IMR-90 (cell line): ENCODE measurements at regions not wholly inside any gene's neighbourhood (a gene's known extent, or its start where the extent isn't known, plus 50 kb on each side); places are given as distances from the start of the nearest gene placed in this dataset.

ENCODE experiments used
- ATAC-seq: fragments of 200-7000 bp; cut with Tn5 transposase; 2 replicates; pipeline ENCODE4 v1.9.1; 2020; ENCODE audit warnings: low read depth, mild to moderate bottlenecking, moderate library complexity
- BruUV-seq: library from RNA; stranded (reverse); fragments of 400-500 nt; replicated peaks from 2 replicates; lab custom pipeline; 2021; lab: Mats Ljungman, UMichigan
- CTCF ChIA-PET: fragments of 300-600 bp; formaldehyde crosslinking; extraction: SDS; loops from one replicate; lab custom pipeline; 2021; ENCODE audit warnings: antibody characterized with exemption; lab: Yijun Ruan, JAX
- POLR2A ChIA-PET: fragments of 300-600 bp; sonication (Branson Sonifier 250); formaldehyde crosslinking; loops from one replicate; lab custom pipeline; 2022; ENCODE audit warnings: antibody characterized with exemption; ENCODE audit not compliant: unreplicated experiment; lab: Charles Lee
- DNase-seq: peaks from one replicate; pipeline ENCODE4 v3.0.0; 2013
- H2AFZ ChIP-seq: replicated peaks from 2 replicates; pipeline ENCODE3; 2013; ENCODE audit warnings: low read length, mild to moderate bottlenecking; ENCODE audit not compliant: poor library complexity
- H2AK5ac ChIP-seq: 2 replicates; pipeline ENCODE4 v1.6.1; 2013; ENCODE audit warnings: low read depth, low read length, inconsistent platforms
- H2AK9ac ChIP-seq: replicated peaks from 2 replicates; pipeline ENCODE3; 2013; ENCODE audit warnings: mild to moderate bottlenecking, low read depth, low read length, moderate library complexity; ENCODE audit not compliant: poor library complexity
- H2BK120ac ChIP-seq: 2 replicates; pipeline ENCODE4 v1.6.1; 2013; ENCODE audit warnings: low read depth, low read length, inconsistent platforms
- H2BK15ac ChIP-seq: 3 replicates; pipeline ENCODE4 v1.6.1; 2013; ENCODE audit warnings: low read depth, low read length, inconsistent platforms
- H2BK20ac ChIP-seq: 2 replicates; pipeline ENCODE4 v1.6.1; 2013; ENCODE audit warnings: low read depth, mild to moderate bottlenecking, inconsistent platforms, low read length, moderate library complexity
- H2BK5ac ChIP-seq: 2 replicates; pipeline ENCODE4 v1.6.1; 2013; ENCODE audit warnings: mild to moderate bottlenecking, low read depth, low read length, inconsistent platforms; ENCODE audit not compliant: poor library complexity, severe bottlenecking
- H3K14ac ChIP-seq: replicated peaks from 2 replicates; pipeline ENCODE4 v1.6.1; 2013; ENCODE audit warnings: low read depth, low read length, inconsistent platforms
- H3K18ac ChIP-seq: 2 replicates; pipeline ENCODE4 v1.6.1; 2013; ENCODE audit warnings: low read depth, low read length, control low read depth
- H3K23ac ChIP-seq: 2 replicates; pipeline ENCODE4 v1.6.1; 2013; ENCODE audit warnings: low read depth, low read length, inconsistent platforms
- H3K27ac ChIP-seq: 2 replicates; pipeline ENCODE4 v1.5.1; 2013; ENCODE audit warnings: mild to moderate bottlenecking, control low read depth, low read length; ENCODE audit not compliant: insufficient read depth
- H3K27me3 ChIP-seq: 2 replicates; pipeline ENCODE4 v1.6.1; 2013; ENCODE audit warnings: low read length; ENCODE audit not compliant: control insufficient read depth, insufficient read depth
- H3K36me3 ChIP-seq: 2 replicates; pipeline ENCODE4 v1.6.1; 2013; ENCODE audit warnings: low read length, mixed read lengths; ENCODE audit not compliant: control insufficient read depth, insufficient read depth
- H3K4ac ChIP-seq: 2 replicates; pipeline ENCODE4 v1.6.1; 2013; ENCODE audit warnings: low read depth, low read length, inconsistent platforms
- H3K4me1 ChIP-seq: 2 replicates; pipeline ENCODE4 v1.6.1; 2013; ENCODE audit warnings: low read length, mixed read lengths; ENCODE audit not compliant: control insufficient read depth, insufficient read depth
- H3K4me2 ChIP-seq: 2 replicates; pipeline ENCODE4 v1.6.1; 2013; ENCODE audit warnings: low read depth, mild to moderate bottlenecking, control low read depth, low read length, moderate library complexity
- H3K4me3 ChIP-seq: 2 replicates; pipeline ENCODE4 v1.5.1; 2013; ENCODE audit warnings: low read depth, mild to moderate bottlenecking, control low read depth, low read length, moderate library complexity; ENCODE audit not compliant: insufficient read depth
- H3K56ac ChIP-seq: 2 replicates; pipeline ENCODE4 v1.6.1; 2013; ENCODE audit warnings: low read length, inconsistent platforms; ENCODE audit not compliant: insufficient read depth; ENCODE audit errors: extremely low read depth
- H3K79me1 ChIP-seq, 2 experiments: 2 replicates each; pipeline ENCODE4 v1.6.1; 2013; ENCODE audit warnings: low read length in 2 of 2, inconsistent platforms in 1 of 2, low read depth in 1 of 2
- H3K9ac ChIP-seq: 2 replicates; pipeline ENCODE4 v1.6.1; 2013; ENCODE audit warnings: low read depth, low read length, control low read depth
- H3K9me1 ChIP-seq: 2 replicates; pipeline ENCODE4 v1.6.1; 2013; ENCODE audit warnings: low read length, inconsistent platforms; ENCODE audit not compliant: insufficient read depth
- H3K9me3 ChIP-seq: 2 replicates; pipeline ENCODE4 v1.6.1; 2013; ENCODE audit warnings: low read length; ENCODE audit not compliant: control insufficient read depth, insufficient read depth
- H4K20me1 ChIP-seq: 2 replicates; pipeline ENCODE4 v1.6.1; 2013; ENCODE audit warnings: low read length, inconsistent platforms; ENCODE audit not compliant: insufficient read depth
- H4K5ac ChIP-seq: 2 replicates; pipeline ENCODE4 v1.6.1; 2013; ENCODE audit warnings: mild to moderate bottlenecking, low read depth, low read length, control low read depth
- H4K8ac ChIP-seq, 2 experiments: 2 replicates each; pipeline ENCODE4 v1.6.1; 2013; ENCODE audit warnings: low read depth in 2 of 2, low read length in 2 of 2, control low read depth in 1 of 2, inconsistent platforms in 1 of 2
- H4K91ac ChIP-seq: 2 replicates; pipeline ENCODE4 v1.6.1; 2013; ENCODE audit warnings: low read depth, low read length, inconsistent platforms; ENCODE audit not compliant: insufficient read depth
- FOS ChIP-seq: fragments of 150-350 bp; IDR thresholded peaks from 2 replicates; pipeline ENCODE4 v1.6.1; 2016; ENCODE audit warnings: low read depth, low read length
- MAZ ChIP-seq: IDR thresholded peaks from 2 replicates; pipeline ENCODE4 v1.6.1; 2012; ENCODE audit warnings: low read depth, mild to moderate bottlenecking, low read length, improper control_type of control experiment, moderate library complexity, borderline replicate concordance
- MXI1 ChIP-seq: IDR thresholded peaks from 2 replicates; pipeline ENCODE4 v1.6.1; 2012; ENCODE audit warnings: low read depth, mild to moderate bottlenecking, low read length, moderate library complexity, borderline replicate concordance
- NFE2L2 ChIP-seq: fragments of 150-350 bp; IDR thresholded peaks from 2 replicates; pipeline ENCODE4 v1.6.1; 2016; ENCODE audit warnings: low read depth, mild to moderate bottlenecking, low read length
- POLR2A ChIP-seq: IDR thresholded peaks from 2 replicates; pipeline ENCODE4 v1.6.1; 2012; ENCODE audit warnings: mild to moderate bottlenecking, low read depth, low read length
- RCOR1 ChIP-seq: IDR thresholded peaks from 2 replicates; pipeline ENCODE4 v1.6.1; 2012; ENCODE audit warnings: mild to moderate bottlenecking, low read length, improper control_type of control experiment; ENCODE audit not compliant: insufficient replicate concordance
- SMC3 ChIP-seq: fragments of 150-350 bp; IDR thresholded peaks from 2 replicates; pipeline ENCODE4 v1.6.1; 2016; ENCODE audit warnings: low read depth, mild to moderate bottlenecking, antibody characterized with exemption, low read length, moderate library complexity
- WGBS, 2 experiments: methylation state at CpG; one replicate each; pipeline versions ENCODE4 v1.1.5 to v1.1.7; 2013; ENCODE audit warnings: missing lambda C conversion rate in 2 of 2; ENCODE audit not compliant: insufficient read length in 1 of 2; ENCODE audit errors: extremely low coverage in 2 of 2; 5-methylcytosine and 5-hydroxymethylcytosine counted together
- dilution Hi-C: fragments of 300-500 bp; cut with HindIII; formaldehyde crosslinking; loops from one replicate; pipeline ENCODE4 v1.14.3; 2018; ENCODE audit warnings: low sequenced_read_pairs; ENCODE audit not compliant: unreplicated experiment
- in situ Hi-C: fragments of 300-500 bp; cut with MboI; formaldehyde crosslinking; loops from 3 replicates; pipeline ENCODE4 v1.14.3; 2019; ENCODE audit warnings: low sequenced_read_pairs, inconsistent platforms, mixed read lengths
- intact Hi-C: fragments of 100-400 bp; cut with micrococcal nuclease; formaldehyde crosslinking; loops from 2 replicates; pipeline ENCODE4 v1.10.0; 2022
- TF ChIP-seq, protein P1 (sequence below): fragments of 150-350 bp; IDR thresholded peaks from 2 replicates; pipeline ENCODE4 v1.6.1; 2017; ENCODE audit warnings: mild to moderate bottlenecking, antibody characterized with exemption, low read length, low read depth

DNA sequence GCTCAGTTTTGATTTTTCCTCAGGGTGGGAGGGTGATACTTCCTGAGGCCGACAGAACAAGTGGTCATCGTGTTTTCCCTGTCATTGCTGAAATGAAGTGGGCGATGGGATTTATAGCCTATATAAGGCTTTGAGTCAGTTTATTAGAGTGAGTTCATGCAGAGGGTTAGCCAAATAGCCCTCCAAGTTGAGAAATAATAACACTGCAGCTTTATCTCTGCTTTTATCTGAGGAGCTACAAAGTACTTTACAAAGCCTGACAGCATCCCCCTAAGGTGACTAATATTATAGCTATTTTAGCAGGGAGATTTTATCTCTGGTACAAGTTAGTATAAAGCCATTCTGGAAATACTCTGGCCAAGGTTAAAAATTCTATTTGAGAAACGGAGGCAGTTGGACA, 389.6 kb downstream of the MFSD1 start:
- no TSS peak for BruUV-seq
- ChIA-PET CTCF (no interaction called here), POLR2A (no interaction called here)
- DNase-seq (no peak), ATAC-seq (no peak)
- Histone ChIP-seq H2BK120ac (no peak overlapping the region), H3K23ac (no peak overlapping the region), H3K18ac (no peak overlapping the region), H2BK5ac (no peak overlapping the region), H2BK20ac (no peak overlapping the region), H4K8ac (no peak overlapping the region), H3K4me3 (no peak overlapping the region), H3K14ac (no peak overlapping the region), H2BK15ac (no peak overlapping the region), H3K56ac (no peak overlapping the region), H4K5ac (no peak overlapping the region), H3K27me3 (no peaks in the 10 kb centered on the region), H3K4me1 (no peaks in the 10 kb centered on the region), H2AK5ac (no peak overlapping the region), H3K79me1 (no peaks in the 10 kb centered on the region), H4K91ac (no peak overlapping the region), H3K9me3 (no peaks in the 10 kb centered on the region), H2AK9ac (no peak overlapping the region), H3K4ac (no peak overlapping the region), H4K20me1 (no peaks in the 10 kb centered on the region), H3K36me3 (no peaks in the 10 kb centered on the region), H3K4me2 (no peak overlapping the region), H3K27ac (no peak overlapping the region), H2AFZ (no peak overlapping the region), H3K9me1 (no peaks in the 10 kb centered on the region), H3K9ac (no peak overlapping the region)
- no CpG with 5 or more reads among the region's 4 CpGs for WGBS, 2 experiments
- in situ Hi-C loops (no loop called here), intact Hi-C loops (no loop called here), dilution Hi-C loops (no loop called here)
- TF ChIP-seq MXI1, result no peak
- no peak for TF ChIP-seq NFE2L2
- no peak for TF ChIP-seq FOS
- no peak for TF ChIP-seq MAZ
- no peak for TF ChIP-seq SMC3
- no peak for TF ChIP-seq POLR2A
- TF ChIP-seq, protein P1, sequence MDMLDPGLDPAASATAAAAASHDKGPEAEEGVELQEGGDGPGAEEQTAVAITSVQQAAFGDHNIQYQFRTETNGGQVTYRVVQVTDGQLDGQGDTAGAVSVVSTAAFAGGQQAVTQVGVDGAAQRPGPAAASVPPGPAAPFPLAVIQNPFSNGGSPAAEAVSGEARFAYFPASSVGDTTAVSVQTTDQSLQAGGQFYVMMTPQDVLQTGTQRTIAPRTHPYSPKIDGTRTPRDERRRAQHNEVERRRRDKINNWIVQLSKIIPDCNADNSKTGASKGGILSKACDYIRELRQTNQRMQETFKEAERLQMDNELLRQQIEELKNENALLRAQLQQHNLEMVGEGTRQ, result no peak
- no peak for TF ChIP-seq RCOR1
